Chondrocyte (in vitro differentiated cells): ENCODE measurements at regions not wholly inside any gene's neighbourhood (a gene's known extent, or its start where the extent isn't known, plus 50 kb on each side); places are given as distances from the start of the nearest gene placed in this dataset.

Experiments used
- DNase-seq: peaks from one replicate; pipeline ENCODE4 v3.0.0; 2021; ENCODE audit warnings: mixed read lengths, low spot score
- H3K27ac Mint-ChIP-seq: one replicate; pipeline ENCODE4 v1.8.0; 2021; ENCODE audit warnings: mild to moderate bottlenecking, moderate library complexity, mixed read lengths; ENCODE audit not compliant: unreplicated experiment
- H3K27me3 Mint-ChIP-seq: 2 replicates; pipeline ENCODE4 v1.8.0; 2021; ENCODE audit warnings: low read depth, mixed read lengths
- H3K36me3 Mint-ChIP-seq: 2 replicates; pipeline ENCODE4 v1.8.0; 2021; ENCODE audit warnings: low read depth, mixed read lengths
- H3K4me1 Mint-ChIP-seq: 2 replicates; pipeline ENCODE4 v1.8.0; 2021; ENCODE audit warnings: low read depth, mild to moderate bottlenecking, mixed read lengths
- H3K4me3 Mint-ChIP-seq: one replicate; pipeline ENCODE4 v1.8.0; 2021; ENCODE audit warnings: mild to moderate bottlenecking, moderate library complexity, mixed read lengths; ENCODE audit not compliant: unreplicated experiment
- H3K9me3 Mint-ChIP-seq: 2 replicates; pipeline ENCODE4 v1.8.0; 2021; ENCODE audit warnings: low read depth, mixed read lengths
- CTCF ChIP-seq: fragments of 200-600 bp; sonication (generic); IDR thresholded peaks from 2 replicates; pipeline ENCODE4 v1.5.0; 2021; ENCODE audit warnings: antibody characterized with exemption, mild to moderate bottlenecking, moderate library complexity

GRCh38 chr1:244218220-244218619 lies 167.1 kb downstream of the ZBTB18 start:
- Mint-ChIP-seq H3K4me1 (peaks cover 8% of the 10 kb centered on the region), H3K27ac (no peak overlapping the region), H3K4me3 (no peak overlapping the region), H3K36me3 (no peaks in the 10 kb centered on the region), H3K27me3 (no peaks in the 10 kb centered on the region), H3K9me3 (no peaks in the 10 kb centered on the region)
- DNase-seq, result no peak
- TF ChIP-seq CTCF, result no peak

- Mint-ChIP-seq H3K36me3 (no peaks in the 10 kb centered on the region), H3K27ac (no peak overlapping the region), H3K9me3 (no peaks in the 10 kb centered on the region), H3K27me3 (no peaks in the 10 kb centered on the region), H3K4me1 (peaks cover 6% of the 10 kb centered on the region), H3K4me3 (no peak overlapping the region)
- DNase-seq, result no peak
- no peak for TF ChIP-seq CTCF
Measured at GRCh38 chr1:244219149-244219548, 168.1 kb downstream of the ZBTB18 start.

- Mint-ChIP-seq H3K36me3 (no peaks in the 10 kb centered on the region), H3K27me3 (no peaks in the 10 kb centered on the region), H3K27ac (no peak overlapping the region), H3K4me1 (no peaks in the 10 kb centered on the region), H3K9me3 (no peaks in the 10 kb centered on the region), H3K4me3 (no peak overlapping the region)
- DNase-seq, result no peak
- no peak for TF ChIP-seq CTCF
Measured at GRCh38 chr1:244219802-244220201, 168.7 kb downstream of the ZBTB18 start.

- H3K4me1 Mint-ChIP-seq, result no peaks in the 10 kb centered on the region
- H3K4me3 Mint-ChIP-seq, result no peak overlapping the region
- no peak for TF ChIP-seq CTCF
- H3K9me3 Mint-ChIP-seq, result no peaks in the 10 kb centered on the region
- DNase-seq, result no peak
- H3K27me3 Mint-ChIP-seq, result no peaks in the 10 kb centered on the region
- H3K36me3 Mint-ChIP-seq, result no peaks in the 10 kb centered on the region
- H3K27ac Mint-ChIP-seq, result no peak overlapping the region
Measured at GRCh38 chr1:244220410-244220809, 169.3 kb downstream of the ZBTB18 start.

DNA sequence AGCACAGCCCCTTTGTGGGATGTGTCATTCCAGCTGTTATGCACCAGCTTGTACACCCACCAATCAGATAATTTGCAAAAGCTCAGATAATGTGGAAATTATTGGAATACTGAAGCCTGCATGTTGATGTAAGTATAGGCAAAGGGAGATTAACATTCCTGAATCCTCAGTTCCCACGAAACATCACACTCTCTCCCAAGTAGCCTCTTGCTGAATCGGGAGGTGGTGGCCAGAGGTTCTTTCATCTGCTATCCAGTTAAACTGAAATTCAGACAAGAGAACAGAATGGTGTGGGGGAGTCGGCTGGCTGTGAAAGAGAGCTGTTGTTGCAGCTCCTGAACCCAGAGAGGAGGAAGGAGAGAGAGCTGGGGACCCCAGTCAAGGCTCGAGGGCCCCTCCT lies 170.9 kb downstream of the ZBTB18 start:
- H3K36me3 Mint-ChIP-seq, result no peaks in the 10 kb centered on the region
- H3K4me1 Mint-ChIP-seq, result no peaks in the 10 kb centered on the region
- H3K27ac Mint-ChIP-seq, result no peak overlapping the region
- no peak overlapping the region for H3K4me3 Mint-ChIP-seq
- no peaks in the 10 kb centered on the region for H3K9me3 Mint-ChIP-seq
- H3K27me3 Mint-ChIP-seq, result no peaks in the 10 kb centered on the region
- DNase-seq, result no peak
- TF ChIP-seq CTCF, result no peak
